NCI-H524 treated with DMSO at 0.1 percent for 48 hours (cell line): ENCODE measurements at regions not wholly inside any gene's neighbourhood (a gene's known extent, or its start where the extent isn't known, plus 50 kb on each side); places are given as distances from the start of the nearest gene placed in this dataset.
"Not testable (repeated sequence)": the region's sequence is repeated elsewhere in the genome, so short reads cannot be mapped to it uniquely, and the experiment has no call there.

Source experiments
- DNase-seq: peaks from one replicate; lab custom pipeline; 2025; lab: John Stamatoyannopoulos, UW

GRCh38 chr4:4666693-4667621, 125.1 kb upstream of the STX18 start:
- DNase-seq: no peak

DNA sequence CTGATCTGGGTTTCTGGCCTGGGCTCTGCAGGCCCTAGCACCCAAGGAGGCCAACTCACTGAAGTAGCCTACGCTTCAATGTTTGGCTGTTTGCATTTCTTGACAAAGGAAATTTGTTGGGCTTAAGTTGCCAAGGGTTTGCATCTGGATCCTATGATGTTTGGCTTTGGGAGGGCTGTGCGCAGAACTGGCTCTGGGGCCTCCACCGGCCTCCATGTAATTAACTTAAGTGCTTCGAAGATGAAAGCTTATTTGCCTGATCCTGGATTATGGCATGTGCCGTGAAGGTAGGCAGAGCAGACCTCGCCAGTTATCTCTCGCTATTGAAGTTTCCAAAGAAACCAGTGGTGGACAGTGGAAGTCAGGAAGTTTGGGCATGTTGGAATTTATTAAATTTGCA, 124.3 kb upstream of the STX18 start:
- no peak for DNase-seq

DNA sequence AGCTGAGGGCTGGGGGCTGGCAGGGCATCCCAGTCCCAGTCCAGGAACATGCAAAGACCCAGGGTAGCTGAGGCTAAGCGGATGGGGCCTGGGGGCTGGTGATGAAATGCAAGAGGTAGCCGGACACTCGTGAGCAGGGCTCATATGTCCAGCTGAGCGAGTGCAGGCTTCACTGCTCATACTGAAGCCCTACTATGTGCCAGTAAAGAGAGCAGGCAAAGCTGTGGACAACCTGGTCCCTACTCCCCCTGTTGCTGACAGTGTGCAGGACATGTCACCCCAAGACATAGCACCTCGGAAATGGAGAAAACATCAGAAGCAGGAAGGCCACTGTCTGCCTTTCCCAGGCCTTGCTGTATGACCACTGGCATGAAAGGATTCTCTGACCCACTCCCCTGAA, 122.4 kb upstream of the STX18 start:
- no peak for DNase-seq

GRCh38 chr4:4663028-4663427, 121.2 kb upstream of the STX18 start:
- DNase-seq: no peak

- DNase-seq: no peak
Measured at GRCh38 chr4:4662230-4662629, 120.4 kb upstream of the STX18 start.

DNA sequence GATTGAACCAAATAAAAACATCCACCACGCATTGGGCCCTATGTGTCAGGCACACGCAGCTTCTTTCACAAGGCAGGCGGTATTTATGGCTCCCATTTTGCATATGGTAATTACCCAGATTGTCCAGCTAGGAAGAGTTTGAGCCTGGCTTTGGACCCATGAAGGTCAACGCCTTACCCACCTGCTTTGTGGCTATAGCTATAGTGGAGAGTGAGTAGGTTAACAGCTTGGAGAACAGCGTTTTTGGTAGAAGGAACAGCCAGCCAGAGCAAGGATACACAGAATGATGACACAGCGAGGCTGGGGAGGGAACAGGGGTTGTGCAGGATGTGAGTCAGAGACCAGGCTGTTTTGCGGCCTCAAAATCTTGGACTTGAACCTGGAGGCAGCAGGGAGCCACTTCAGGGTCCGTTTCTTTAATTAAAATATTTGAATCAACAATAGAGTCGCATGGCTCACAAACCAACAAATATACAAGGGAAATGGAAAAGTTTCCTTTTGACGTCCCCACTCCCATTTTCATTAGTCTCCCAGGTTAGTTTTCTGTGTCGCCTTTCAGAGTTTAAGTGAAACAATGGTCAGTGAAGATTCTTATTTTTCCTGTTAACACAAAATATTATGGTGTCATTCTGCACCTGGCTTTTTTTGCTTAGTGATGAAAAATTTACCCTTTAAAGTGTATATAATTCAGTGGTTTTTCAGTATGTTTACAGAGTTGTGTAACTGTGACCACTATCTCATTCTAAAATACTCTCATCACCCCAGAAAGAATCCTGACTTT, 118.2 kb upstream of the STX18 start:
- DNase-seq: no peak

DNA sequence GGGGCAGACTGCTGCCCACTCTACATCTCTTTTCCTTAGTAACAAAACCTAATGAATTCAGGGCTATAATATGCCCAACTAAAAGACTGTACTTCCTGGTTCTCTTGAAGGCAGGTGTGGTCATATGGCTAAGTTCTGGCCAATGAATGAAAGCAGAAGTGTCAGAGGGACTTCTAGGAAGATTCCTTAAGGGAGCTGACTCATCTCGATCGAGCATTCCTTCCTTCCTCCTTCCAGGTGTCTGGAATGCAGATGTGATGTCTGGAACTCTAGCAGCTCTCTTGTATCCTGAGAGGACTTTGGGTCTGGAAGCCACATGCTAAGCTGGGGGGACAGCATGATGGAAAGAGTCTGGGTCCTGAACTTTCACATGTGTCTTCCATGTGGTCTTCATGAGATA, 116.2 kb upstream of the STX18 start:
- no peak for DNase-seq

DNA sequence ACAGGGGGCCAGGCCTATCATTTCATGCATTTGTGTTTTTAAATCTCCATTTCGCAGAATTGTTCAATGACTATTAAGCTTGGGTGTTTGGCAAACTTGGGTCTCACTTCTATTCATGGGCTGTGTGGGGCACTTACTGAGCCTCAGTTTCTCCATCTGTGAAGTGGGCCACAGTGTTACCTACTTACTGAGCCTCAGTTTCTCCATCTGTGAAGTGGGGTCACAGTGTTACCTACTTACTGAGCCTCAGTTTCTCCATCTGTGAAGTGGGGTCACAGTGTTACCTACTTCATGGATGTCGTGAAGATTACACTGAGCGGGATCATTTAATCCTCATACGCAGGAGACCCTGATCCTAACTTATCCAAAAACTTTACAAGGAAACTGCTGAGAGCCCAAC, 115.1 kb upstream of the STX18 start:
- DNase-seq: no peak

DNA sequence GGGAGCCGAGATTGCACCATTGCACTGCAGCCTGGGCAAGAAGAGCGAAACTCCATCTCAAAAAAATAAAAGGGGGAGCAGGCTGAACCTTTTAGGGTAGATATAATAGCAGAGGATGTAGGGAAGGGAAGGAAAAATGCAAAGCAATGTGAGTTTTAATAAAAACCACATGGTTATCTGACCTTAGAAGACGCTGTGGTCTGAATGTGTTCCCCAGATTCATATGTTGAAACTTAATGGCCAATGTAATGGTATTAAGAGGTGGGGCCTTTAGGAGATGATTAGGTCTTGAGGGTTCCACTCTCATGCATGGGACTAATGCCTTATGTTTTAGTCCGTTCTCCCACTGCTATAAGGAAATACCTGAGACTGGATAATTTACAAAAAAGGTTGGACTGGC, 114.1 kb upstream of the STX18 start:
- DNase-seq: no peak

GRCh38 chr4:4655011-4655410, 113.2 kb upstream of the STX18 start:
- no peak for DNase-seq

- no peak for DNase-seq
Measured at GRCh38 chr4:4651811-4652755, 110.2 kb upstream of the STX18 start.

DNA sequence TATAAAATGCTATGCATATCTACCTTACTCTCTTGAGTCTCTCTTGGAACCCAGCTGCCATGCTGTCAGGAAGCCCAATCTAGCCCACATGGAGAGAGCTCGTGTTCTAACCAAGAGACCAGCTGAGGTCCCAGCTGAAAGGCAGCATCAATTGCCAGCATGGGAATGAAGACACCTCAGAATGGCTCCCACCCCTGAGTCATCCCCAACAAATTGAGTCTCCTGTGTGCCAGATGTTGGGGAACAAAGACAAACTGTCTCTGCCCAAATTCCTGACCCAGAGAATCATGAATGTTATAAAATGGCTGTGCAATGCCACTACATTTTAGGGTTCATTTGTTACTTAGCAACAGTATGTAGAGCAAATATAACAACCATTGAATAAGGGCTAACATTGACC, 105.2 kb upstream of the STX18 start:
- no peak for DNase-seq

GRCh38 chr4:4645743-4646142, 103.9 kb upstream of the STX18 start:
- DNase-seq: no peak

GRCh38 chr4:4644277-4644676, 102.4 kb upstream of the STX18 start:
- DNase-seq: not testable (repeated sequence)

GRCh38 chr4:4643743-4644142, 101.9 kb upstream of the STX18 start:
- not testable (repeated sequence) for DNase-seq

- no peak for DNase-seq
Measured at GRCh38 chr4:4643306-4643705, 101.5 kb upstream of the STX18 start.

- DNase-seq: no peak
Measured at GRCh38 chr4:4642496-4643000, 100.7 kb upstream of the STX18 start.

DNA sequence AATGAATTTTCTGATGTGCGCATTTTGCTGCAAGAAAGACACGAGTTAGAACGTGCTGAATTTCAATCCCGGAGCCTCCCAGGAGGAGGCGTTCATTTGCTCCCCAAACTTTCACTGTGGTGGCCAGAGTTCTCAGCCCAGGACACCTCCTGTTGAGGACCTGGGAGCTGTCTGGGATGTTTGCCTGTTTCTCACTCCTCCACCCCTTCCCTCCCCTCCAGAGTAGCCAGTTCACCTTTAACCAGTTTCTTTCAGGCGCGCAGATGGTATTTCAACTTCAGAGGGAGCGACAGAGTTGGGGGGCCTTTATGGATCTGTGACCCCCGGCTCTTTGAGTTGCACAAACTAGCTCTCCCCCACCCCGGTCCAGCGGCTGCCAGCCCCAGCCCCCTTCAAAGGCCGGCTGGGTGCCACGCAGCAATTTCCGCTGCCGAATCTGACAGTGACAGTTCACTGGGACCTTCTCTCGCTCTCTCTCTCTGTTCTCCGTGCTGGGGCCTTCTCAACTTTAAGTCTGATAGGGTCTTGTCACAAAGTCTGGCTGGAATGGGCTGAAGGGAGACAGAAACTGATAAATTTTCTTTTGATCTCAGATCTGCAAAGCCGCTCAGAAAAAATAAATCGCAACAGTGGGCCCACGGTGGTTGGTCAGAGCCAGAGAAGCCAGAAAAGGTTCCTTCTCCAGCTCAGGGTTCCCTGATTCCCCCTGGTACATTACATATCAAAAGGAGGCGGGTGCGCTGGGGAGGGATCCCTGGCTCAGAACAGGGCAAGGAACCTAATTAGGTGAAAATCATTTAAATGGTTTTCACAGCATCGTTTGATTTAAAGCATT, 100.0 kb upstream of the STX18 start:
- no peak for DNase-seq

DNA sequence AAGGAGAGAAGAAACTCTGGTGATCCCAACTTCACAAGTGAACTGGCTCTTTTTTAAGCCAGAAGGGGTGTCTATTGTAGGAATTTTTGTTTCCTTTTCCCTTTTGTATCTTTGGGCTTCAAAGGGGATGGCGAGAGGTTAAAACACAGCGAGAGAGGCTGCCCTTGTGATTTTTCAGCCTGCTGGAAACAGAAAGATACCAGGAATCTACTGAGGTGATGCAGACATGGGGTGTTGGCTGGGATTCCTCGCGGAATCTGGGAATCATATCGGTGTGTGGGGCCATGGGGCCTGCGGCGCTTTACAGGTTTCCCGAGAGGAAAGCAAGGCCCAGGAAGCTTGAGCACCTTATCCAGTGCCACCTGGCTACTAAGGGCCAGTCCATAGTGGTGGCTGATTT, 99.4 kb upstream of the STX18 start:
- DNase-seq: no peak

- DNase-seq: no peak
Measured at GRCh38 chr4:4640692-4641091, 98.8 kb upstream of the STX18 start.

GRCh38 chr4:4639370-4639769, 97.5 kb upstream of the STX18 start:
- no peak for DNase-seq
